K562 (cell line): ENCODE measurements at regions not wholly inside any gene's neighbourhood (a gene's known extent, or its start where the extent isn't known, plus 50 kb on each side); places are given as distances from the start of the nearest gene placed in this dataset.

Experiments
- ATAC-seq: fragments of 200-7000 bp; cut with Tn5 transposase; 3 replicates; pipeline ENCODE4 v1.9.1; 2020; ENCODE audit warnings: moderate library complexity
- BruUV-seq: library from RNA; stranded (reverse); fragments of 400-500 nt; replicated peaks from 2 replicates; lab custom pipeline; 2021; lab: Mats Ljungman, UMichigan
- CTCF ChIA-PET: fragments of 300-600 bp; formaldehyde crosslinking; extraction: SDS; loops from one replicate; lab custom pipeline; 2021; ENCODE audit warnings: low intra/inter-chr PET ratio; lab: Yijun Ruan, JAX
- POLR2A ChIA-PET: fragments of 300-600, 350-650 bp; sonication (Branson Sonifier 250); formaldehyde crosslinking; extraction: SDS; loops from one replicate; lab custom pipeline; 2021; ENCODE audit warnings: antibody characterized with exemption, inconsistent platforms; lab: Yijun Ruan, JAX
- DNase-seq, 4 experiments: peaks; one replicate each; pipeline versions ENCODE4 v3.0.0 to v3.0.0-alpha.2; 2011 to 2018; ENCODE audit warnings: low spot score in 3 of 4, mixed read lengths in 3 of 4; ENCODE audit errors: extremely low read depth in 1 of 4
- FAIRE-seq: peaks from 2 replicates; lab custom pipeline; 2011; peaks lifted over from hg19 to GRCh38; lab: Jason Lieb, UNC
- H2AFZ ChIP-seq: 2 replicates; pipeline ENCODE4 v1.6.0; 2011; ENCODE audit warnings: low read depth, low read length, control low read depth, inconsistent platforms
- H3K27ac ChIP-seq: fragments of 200-600 bp; 3 replicates; pipeline ENCODE4 v1.8.0; 2011; ENCODE audit warnings: low read depth, mild to moderate bottlenecking, control low read depth, inconsistent platforms, low read length, moderate library complexity, mixed read lengths; ENCODE audit errors: extremely low read depth
- H3K27me3 ChIP-seq, 2 experiments: fragments of 300-600 bp in 1 of 2; 2 replicates in 1 of 2; 3 replicates in 1 of 2; pipeline versions ENCODE4 v1.6.0 to v1.8.0; 2011; ENCODE audit warnings: inconsistent platforms in 2 of 2, low read length in 2 of 2, mild to moderate bottlenecking in 1 of 2, mixed read lengths in 1 of 2, moderate library complexity in 1 of 2; ENCODE audit not compliant: control insufficient read depth in 2 of 2, insufficient read depth in 2 of 2
- H3K36me3 ChIP-seq: fragments of 300-600 bp; 3 replicates; pipeline ENCODE4 v1.8.0; 2011; ENCODE audit warnings: mild to moderate bottlenecking, low read length, inconsistent platforms; ENCODE audit not compliant: control insufficient read depth, insufficient read depth
- H3K4me1 ChIP-seq, 2 experiments: fragments of 200-600 bp in 1 of 2; replicated peaks in 1 of 2; 2 replicates in 1 of 2; 3 replicates in 1 of 2; pipeline versions ENCODE4 v1.5.1 to v1.8.0; 2011; ENCODE audit warnings: inconsistent platforms in 2 of 2, low read length in 2 of 2, mild to moderate bottlenecking in 1 of 2, mixed read lengths in 1 of 2, moderate library complexity in 1 of 2; ENCODE audit not compliant: control insufficient read depth in 2 of 2, insufficient read depth in 2 of 2
- H3K4me2 ChIP-seq: 2 replicates; pipeline ENCODE4 v1.6.1; 2011; ENCODE audit warnings: low read length, control low read depth, inconsistent platforms, mixed read lengths; ENCODE audit not compliant: insufficient read depth
- H3K4me3 ChIP-seq: fragments of 200-600 bp; sonication (generic), shearing (Covaris generic); 2 replicates; pipeline ENCODE4 v1.5.1; 2016; ENCODE audit warnings: control low read depth, inconsistent platforms
- H3K79me2 ChIP-seq: fragments of 200-600 bp; 3 replicates; pipeline ENCODE4 v1.8.0; 2011; ENCODE audit warnings: low read length, inconsistent platforms; ENCODE audit not compliant: control insufficient read depth, insufficient read depth
- H3K9ac ChIP-seq, 2 experiments: 2 replicates each; pipeline versions ENCODE4 v1.6.0 to v1.6.1; 2011; ENCODE audit warnings: low read depth in 2 of 2, low read length in 2 of 2, control low read depth in 1 of 2, inconsistent platforms in 1 of 2, mild to moderate bottlenecking in 1 of 2, mixed read lengths in 1 of 2; ENCODE audit not compliant: insufficient read depth in 1 of 2
- H3K9me1 ChIP-seq: one replicate; pipeline ENCODE4 v1.6.0; 2011; ENCODE audit warnings: inconsistent platforms, mild to moderate bottlenecking, low read length, moderate library complexity; ENCODE audit not compliant: control insufficient read depth, insufficient read depth
- H3K9me3 ChIP-seq: replicated peaks from 2 replicates; pipeline ENCODE4 v1.5.1; 2011; ENCODE audit warnings: low read depth, low read length, inconsistent platforms; ENCODE audit not compliant: control insufficient read depth, insufficient read depth
- H4K20me1 ChIP-seq: replicated peaks from 2 replicates; pipeline ENCODE4 v1.6.1; 2011; ENCODE audit warnings: low read length, inconsistent platforms, mixed read lengths; ENCODE audit not compliant: control insufficient read depth, insufficient read depth
- CBFB ChIP-seq: sonication (generic); formaldehyde crosslinking; IDR thresholded peaks from 2 replicates; pipeline ENCODE4 v1.4.0; 2020; ENCODE audit warnings: mild to moderate bottlenecking, missing genetic modification reagents
- ETV6 ChIP-seq, 3 experiments: fragments of 150-350 bp in 1 of 3; sonication (generic) in 1 of 3; formaldehyde crosslinking in 1 of 3; IDR thresholded peaks; 2 replicates each; pipeline versions ENCODE4 v1.6.1 to v1.8.0; 2014 to 2022; ENCODE audit warnings: borderline replicate concordance in 2 of 3, low read depth in 2 of 3, antibody characterized with exemption in 1 of 3, low read length in 1 of 3, mild to moderate bottlenecking in 1 of 3, missing genetic modification reagents in 1 of 3
- HIVEP1 ChIP-seq: fragments of 250-450 bp; sonication (Bioruptor Pico); IDR thresholded peaks from 2 replicates; pipeline ENCODE4 v1.4.0; 2020; ENCODE audit warnings: mild to moderate bottlenecking
- HLTF ChIP-seq: fragments of 450-650 bp; IDR thresholded peaks from 2 replicates; pipeline ENCODE4 v1.6.1; 2016
- NR3C1 ChIP-seq: sonication (generic); formaldehyde crosslinking; IDR thresholded peaks from 2 replicates; pipeline ENCODE4 v1.8.1; 2022; ENCODE audit warnings: missing genetic modification reagents
- PCBP2 ChIP-seq: fragments of 200-400 bp; formaldehyde crosslinking; IDR thresholded peaks from 2 replicates; pipeline ENCODE4 v1.6.1; 2018; ENCODE audit warnings: low read length, low read depth, mild to moderate bottlenecking, moderate library complexity; ENCODE audit not compliant: poor library complexity, severe bottlenecking
- PHF21A ChIP-seq: fragments of 450-650 bp; IDR thresholded peaks from 2 replicates; pipeline ENCODE4 v1.6.1; 2017; ENCODE audit warnings: low read depth, borderline replicate concordance
- RFX7 ChIP-seq: fragments of 250-450 bp; sonication (Bioruptor Pico); IDR thresholded peaks from 2 replicates; pipeline ENCODE4 v1.5.1; 2021; ENCODE audit warnings: mild to moderate bottlenecking
- THAP7 ChIP-seq: fragments of 250-450 bp; sonication (Bioruptor Pico); IDR thresholded peaks from 2 replicates; pipeline ENCODE4 v1.5.0; 2021
- ZNF224 ChIP-seq: sonication (generic); formaldehyde crosslinking; IDR thresholded peaks from 2 replicates; pipeline ENCODE4 v1.8.0; 2022; ENCODE audit warnings: mild to moderate bottlenecking, missing genetic modification reagents
- ZNF785 ChIP-seq: fragments of 250-450 bp; sonication (Bioruptor Pico); IDR thresholded peaks from 2 replicates; pipeline ENCODE4 v1.4.0; 2020; ENCODE audit warnings: mild to moderate bottlenecking
- WGBS: fragments of 100-300 bp; shearing (Covaris generic); methylation state at CpG from one replicate; pipeline ENCODE4 v1.1.6; 2016; ENCODE audit warnings: low coverage, mixed read lengths; ENCODE audit not compliant: insufficient coverage; ENCODE audit errors: missing lambda C conversion rate; 5-methylcytosine and 5-hydroxymethylcytosine counted together
- in situ Hi-C: fragments of 300-500 bp; cut with MboI; formaldehyde crosslinking; loops from 4 replicates; pipeline ENCODE4 v1.15.0; 2018; ENCODE audit warnings: inconsistent platforms, mixed read lengths
- intact Hi-C: fragments of 100-400 bp; cut with micrococcal nuclease; formaldehyde crosslinking; loops from 2 replicates; pipeline ENCODE4 v1.14.2; 2022
- TF ChIP-seq, protein P1 (sequence below): sonication (generic); formaldehyde crosslinking; IDR thresholded peaks from 2 replicates; pipeline ENCODE4 v1.8.0; 2022; ENCODE audit warnings: missing genetic modification reagents, mild to moderate bottlenecking, borderline replicate concordance
- TF ChIP-seq, protein P2 (sequence below): fragments of 450-650 bp; IDR thresholded peaks from 2 replicates; pipeline ENCODE4 v1.7.1; 2018; ENCODE audit warnings: mild to moderate bottlenecking, low read depth; ENCODE audit not compliant: partially characterized antibody
- TF ChIP-seq, protein P3 (sequence below): fragments of 200-400 bp; formaldehyde crosslinking; IDR thresholded peaks from 2 replicates; pipeline ENCODE4 v1.6.1; 2017; ENCODE audit warnings: mild to moderate bottlenecking, low read depth, low read length, moderate library complexity
- TF ChIP-seq, protein P4 (sequence below): fragments of 450-650 bp; formaldehyde crosslinking; IDR thresholded peaks from 2 replicates; pipeline ENCODE4 v1.4.0; 2022; ENCODE audit warnings: mild to moderate bottlenecking, moderate library complexity

- DNase-seq = no peak
- POLR2A ChIA-PET = no interaction called here
- Histone ChIP-seq H3K9me1 (no peaks in the 10 kb centered on the region), H3K9ac (no peak overlapping the region), H3K9me3 (no peaks in the 10 kb centered on the region), H3K79me2 (no peaks in the 10 kb centered on the region), H3K4me1 (no peaks in the 10 kb centered on the region), H3K4me3 (no peak overlapping the region), H3K27ac (no peak overlapping the region), H3K36me3 (no peaks in the 10 kb centered on the region), H2AFZ (no peak overlapping the region), H3K4me2 (no peak overlapping the region), H3K27me3 (no peaks in the 10 kb centered on the region), H4K20me1 (no peaks in the 10 kb centered on the region)
- no TSS peak for BruUV-seq
- WGBS = 0% methylated on average over 1 of the region's 1 CpG
- CTCF ChIA-PET = no interaction called here
- no peak for FAIRE-seq
- in situ Hi-C loops (no loop called here), intact Hi-C loops (no loop called here)
- no peak for ATAC-seq
- TF ChIP-seq HIVEP1 (CRISPR knock-in tag) (no peak), ZNF785 (CRISPR knock-in tag) (no peak), PCBP2 (no peak), ZNF224 (no peak), CBFB (no peak), THAP7 (CRISPR knock-in tag) (no peak), HLTF (no peak), PHF21A (no peak), RFX7 (CRISPR knock-in tag) (no peak), ETV6 (IDR thresholded peaks at IDR 0.05; ENCODE audit: borderline replicate concordance in 1 of 2, low read depth in 2 of 2, low read length in 1 of 2) (no peak), ETV6 (CRISPR knock-in tag; IDR thresholded peaks at IDR 0.05; ENCODE audit: borderline replicate concordance) (no peak), NR3C1 (CRISPR knock-in tag) (no peak)
- TF ChIP-seq, protein P1, sequence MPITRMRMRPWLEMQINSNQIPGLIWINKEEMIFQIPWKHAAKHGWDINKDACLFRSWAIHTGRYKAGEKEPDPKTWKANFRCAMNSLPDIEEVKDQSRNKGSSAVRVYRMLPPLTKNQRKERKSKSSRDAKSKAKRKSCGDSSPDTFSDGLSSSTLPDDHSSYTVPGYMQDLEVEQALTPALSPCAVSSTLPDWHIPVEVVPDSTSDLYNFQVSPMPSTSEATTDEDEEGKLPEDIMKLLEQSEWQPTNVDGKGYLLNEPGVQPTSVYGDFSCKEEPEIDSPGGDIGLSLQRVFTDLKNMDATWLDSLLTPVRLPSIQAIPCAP (CRISPR knock-in tag) = no peak
- TF ChIP-seq, protein P2, sequence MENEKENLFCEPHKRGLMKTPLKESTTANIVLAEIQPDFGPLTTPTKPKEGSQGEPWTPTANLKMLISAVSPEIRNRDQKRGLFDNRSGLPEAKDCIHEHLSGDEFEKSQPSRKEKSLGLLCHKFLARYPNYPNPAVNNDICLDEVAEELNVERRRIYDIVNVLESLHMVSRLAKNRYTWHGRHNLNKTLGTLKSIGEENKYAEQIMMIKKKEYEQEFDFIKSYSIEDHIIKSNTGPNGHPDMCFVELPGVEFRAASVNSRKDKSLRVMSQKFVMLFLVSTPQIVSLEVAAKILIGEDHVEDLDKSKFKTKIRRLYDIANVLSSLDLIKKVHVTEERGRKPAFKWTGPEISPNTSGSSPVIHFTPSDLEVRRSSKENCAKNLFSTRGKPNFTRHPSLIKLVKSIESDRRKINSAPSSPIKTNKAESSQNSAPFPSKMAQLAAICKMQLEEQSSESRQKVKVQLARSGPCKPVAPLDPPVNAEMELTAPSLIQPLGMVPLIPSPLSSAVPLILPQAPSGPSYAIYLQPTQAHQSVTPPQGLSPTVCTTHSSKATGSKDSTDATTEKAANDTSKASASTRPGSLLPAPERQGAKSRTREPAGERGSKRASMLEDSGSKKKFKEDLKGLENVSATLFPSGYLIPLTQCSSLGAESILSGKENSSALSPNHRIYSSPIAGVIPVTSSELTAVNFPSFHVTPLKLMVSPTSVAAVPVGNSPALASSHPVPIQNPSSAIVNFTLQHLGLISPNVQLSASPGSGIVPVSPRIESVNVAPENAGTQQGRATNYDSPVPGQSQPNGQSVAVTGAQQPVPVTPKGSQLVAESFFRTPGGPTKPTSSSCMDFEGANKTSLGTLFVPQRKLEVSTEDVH = no peak
- TF ChIP-seq, protein P3, sequence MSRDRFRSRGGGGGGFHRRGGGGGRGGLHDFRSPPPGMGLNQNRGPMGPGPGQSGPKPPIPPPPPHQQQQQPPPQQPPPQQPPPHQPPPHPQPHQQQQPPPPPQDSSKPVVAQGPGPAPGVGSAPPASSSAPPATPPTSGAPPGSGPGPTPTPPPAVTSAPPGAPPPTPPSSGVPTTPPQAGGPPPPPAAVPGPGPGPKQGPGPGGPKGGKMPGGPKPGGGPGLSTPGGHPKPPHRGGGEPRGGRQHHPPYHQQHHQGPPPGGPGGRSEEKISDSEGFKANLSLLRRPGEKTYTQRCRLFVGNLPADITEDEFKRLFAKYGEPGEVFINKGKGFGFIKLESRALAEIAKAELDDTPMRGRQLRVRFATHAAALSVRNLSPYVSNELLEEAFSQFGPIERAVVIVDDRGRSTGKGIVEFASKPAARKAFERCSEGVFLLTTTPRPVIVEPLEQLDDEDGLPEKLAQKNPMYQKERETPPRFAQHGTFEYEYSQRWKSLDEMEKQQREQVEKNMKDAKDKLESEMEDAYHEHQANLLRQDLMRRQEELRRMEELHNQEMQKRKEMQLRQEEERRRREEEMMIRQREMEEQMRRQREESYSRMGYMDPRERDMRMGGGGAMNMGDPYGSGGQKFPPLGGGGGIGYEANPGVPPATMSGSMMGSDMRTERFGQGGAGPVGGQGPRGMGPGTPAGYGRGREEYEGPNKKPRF = no peak
- TF ChIP-seq, protein P4, sequence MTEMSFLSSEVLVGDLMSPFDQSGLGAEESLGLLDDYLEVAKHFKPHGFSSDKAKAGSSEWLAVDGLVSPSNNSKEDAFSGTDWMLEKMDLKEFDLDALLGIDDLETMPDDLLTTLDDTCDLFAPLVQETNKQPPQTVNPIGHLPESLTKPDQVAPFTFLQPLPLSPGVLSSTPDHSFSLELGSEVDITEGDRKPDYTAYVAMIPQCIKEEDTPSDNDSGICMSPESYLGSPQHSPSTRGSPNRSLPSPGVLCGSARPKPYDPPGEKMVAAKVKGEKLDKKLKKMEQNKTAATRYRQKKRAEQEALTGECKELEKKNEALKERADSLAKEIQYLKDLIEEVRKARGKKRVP (CRISPR knock-in tag) = no peak
Measured at GRCh38 chr3:144840866-144841265, 869.2 kb downstream of the DIPK2A start.
